DND-41 (cell line): ENCODE measurements at regions not wholly inside any gene's neighbourhood (a gene's known extent, or its start where the extent isn't known, plus 50 kb on each side); places are given as distances from the start of the nearest gene placed in this dataset.

ENCODE experiments used
- CTCF ChIP-seq: IDR thresholded peaks from 2 replicates; pipeline ENCODE4 v1.5.1; 2012; ENCODE audit warnings: borderline replicate concordance, low read length, moderate library complexity, mild to moderate bottlenecking; ENCODE audit not compliant: poor library complexity, severe bottlenecking; ENCODE audit errors: extremely low read depth
- EZH2 ChIP-seq: IDR thresholded peaks from 3 replicates; pipeline ENCODE4 v1.6.1; 2012; ENCODE audit warnings: borderline replicate concordance, low read depth, mild to moderate bottlenecking, moderate library complexity, low read length, inconsistent platforms; ENCODE audit not compliant: severe bottlenecking

- no peak for TF ChIP-seq CTCF
- TF ChIP-seq EZH2 = no peak
Observed at GRCh38 chr17:55666806-55667205, 55.9 kb downstream of the TMEM100 start.
